HUES48 (cell line): ENCODE measurements at regions not wholly inside any gene's neighbourhood (a gene's known extent, or its start where the extent isn't known, plus 50 kb on each side); places are given as distances from the start of the nearest gene placed in this dataset.

ENCODE experiments used
- H3K27ac ChIP-seq: one replicate; pipeline ENCODE4 v1.7.0; 2013; ENCODE audit warnings: low read depth, low read length, inconsistent platforms
- H3K27me3 ChIP-seq: 2 replicates; pipeline ENCODE4 v1.6.1; 2013; ENCODE audit warnings: mild to moderate bottlenecking, low read length; ENCODE audit not compliant: control insufficient read depth, insufficient read depth
- H3K36me3 ChIP-seq: 2 replicates; pipeline ENCODE4 v1.6.1; 2013; ENCODE audit warnings: low read length; ENCODE audit not compliant: control insufficient read depth, insufficient read depth
- H3K4me1 ChIP-seq: 2 replicates; pipeline ENCODE4 v1.6.1; 2013; ENCODE audit warnings: mild to moderate bottlenecking, low read length; ENCODE audit not compliant: control insufficient read depth, insufficient read depth
- H3K4me3 ChIP-seq: 2 replicates; pipeline ENCODE4 v1.5.1; 2013; ENCODE audit warnings: mild to moderate bottlenecking, low read depth, low read length
- H3K9ac ChIP-seq: 2 replicates; pipeline ENCODE4 v1.6.1; 2013; ENCODE audit warnings: mild to moderate bottlenecking, low read depth, low read length, moderate library complexity
- H3K9me3 ChIP-seq: 2 replicates; pipeline ENCODE4 v1.6.1; 2013; ENCODE audit warnings: low read length; ENCODE audit not compliant: control insufficient read depth, insufficient read depth

- Histone ChIP-seq H3K9ac (no peak overlapping the region), H3K4me1 (no peaks in the 10 kb centered on the region), H3K4me3 (no peak overlapping the region), H3K27ac (no peak overlapping the region), H3K9me3 (no peaks in the 10 kb centered on the region), H3K27me3 (no peaks in the 10 kb centered on the region), H3K36me3 (no peaks in the 10 kb centered on the region)
These were observed 57.5 kb upstream of the FN1 start for GRCh38 chr2:215493376-215493775.

GRCh38 chr2:215489288-215489848, 53.5 kb upstream of the FN1 start:
- no peaks in the 10 kb centered on the region for H3K27me3 ChIP-seq
- H3K9me3 ChIP-seq: no peaks in the 10 kb centered on the region
- H3K9ac ChIP-seq: no peak overlapping the region
- H3K36me3 ChIP-seq: no peaks in the 10 kb centered on the region
- H3K27ac ChIP-seq: no peak overlapping the region
- no peak overlapping the region for H3K4me3 ChIP-seq
- H3K4me1 ChIP-seq: no peaks in the 10 kb centered on the region

- Histone ChIP-seq H3K9me3 (no peaks in the 10 kb centered on the region), H3K27me3 (no peaks in the 10 kb centered on the region), H3K27ac (no peak overlapping the region), H3K4me1 (no peaks in the 10 kb centered on the region), H3K36me3 (no peaks in the 10 kb centered on the region), H3K9ac (no peak overlapping the region), H3K4me3 (no peak overlapping the region)
These were observed 51.1 kb upstream of the FN1 start for GRCh38 chr2:215487002-215487372.

- H3K9ac ChIP-seq: no peak overlapping the region
- H3K27ac ChIP-seq: no peak overlapping the region
- H3K36me3 ChIP-seq: no peaks in the 10 kb centered on the region
- no peak overlapping the region for H3K4me3 ChIP-seq
- no peaks in the 10 kb centered on the region for H3K4me1 ChIP-seq
- H3K9me3 ChIP-seq: no peaks in the 10 kb centered on the region
- H3K27me3 ChIP-seq: no peaks in the 10 kb centered on the region
These were observed 50.6 kb upstream of the FN1 start for GRCh38 chr2:215486291-215487001.
